NCI-H2081 treated with DMSO at 0.1 percent for 48 hours (cell line): ENCODE measurements at regions not wholly inside any gene's neighbourhood (a gene's known extent, or its start where the extent isn't known, plus 50 kb on each side); places are given as distances from the start of the nearest gene placed in this dataset.

Experiments used
- DNase-seq: peaks from one replicate; lab custom pipeline; 2025; lab: John Stamatoyannopoulos, UW

DNA sequence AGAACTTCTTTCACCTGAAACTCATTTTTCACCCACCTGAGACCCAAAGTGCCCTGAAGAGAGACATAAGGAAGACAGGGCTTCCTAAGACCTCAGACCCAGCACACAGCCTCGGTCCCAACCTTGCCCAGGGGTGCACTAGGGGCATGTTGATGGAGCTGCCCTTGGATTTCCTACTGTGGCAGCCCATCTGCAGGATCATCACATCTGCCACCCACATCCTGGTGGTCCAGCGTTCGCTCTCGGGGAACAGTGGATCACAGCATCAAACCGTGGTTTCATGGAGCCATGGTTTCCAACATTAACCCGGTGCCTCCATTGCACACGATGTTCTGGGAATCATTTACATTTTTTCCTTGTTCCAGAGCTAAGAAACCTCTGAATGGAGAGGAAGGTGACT lies 186.4 kb downstream of the TFCP2L1 start:
- DNase-seq = no peak

DNA sequence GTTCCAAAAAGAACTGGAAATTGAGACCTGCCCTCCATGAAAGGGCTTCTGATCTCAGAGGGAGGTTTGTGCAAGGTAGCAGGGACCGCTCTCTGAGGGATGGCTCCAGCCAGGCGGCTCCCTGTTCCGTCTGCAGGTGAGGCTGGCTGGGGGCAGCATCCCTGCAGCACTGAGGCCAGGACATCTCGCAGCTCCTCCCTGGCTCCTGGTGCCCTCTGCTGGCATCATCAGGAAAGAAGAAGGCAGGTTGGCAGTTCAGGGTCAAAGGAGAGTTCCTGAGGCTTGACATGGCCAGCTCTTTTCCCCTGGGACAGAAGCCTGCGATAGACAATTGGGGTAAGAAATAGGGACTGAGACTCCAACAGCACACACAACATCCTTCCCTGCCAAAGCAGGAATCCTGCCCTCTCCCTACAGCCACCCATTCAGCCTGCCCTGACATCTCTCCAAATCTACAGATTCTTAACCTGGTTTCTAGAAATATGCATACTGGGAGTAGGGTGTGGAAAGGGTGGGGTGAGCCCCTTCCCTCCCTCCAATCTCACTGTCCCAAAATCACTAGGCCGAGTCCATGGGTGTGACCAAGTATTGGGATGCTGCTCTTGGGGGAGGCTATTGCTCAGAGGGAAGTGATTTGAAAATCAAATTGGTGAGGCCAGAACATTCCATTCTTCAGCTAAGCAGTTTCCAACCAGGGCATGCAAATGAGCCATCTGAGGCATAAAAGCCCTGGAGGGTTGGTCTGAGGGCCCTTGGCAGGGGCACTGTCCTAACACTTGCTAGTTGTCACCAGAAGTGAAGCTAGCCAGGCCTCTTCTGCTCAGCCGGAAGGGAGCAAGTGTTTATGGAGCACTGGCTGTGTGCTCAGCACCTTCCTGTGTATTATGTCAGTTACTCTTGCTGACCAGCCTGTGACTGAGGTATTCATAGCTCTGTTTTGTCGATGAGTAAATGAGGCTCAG lies 185.4 kb downstream of the TFCP2L1 start:
- DNase-seq = no peak

DNA sequence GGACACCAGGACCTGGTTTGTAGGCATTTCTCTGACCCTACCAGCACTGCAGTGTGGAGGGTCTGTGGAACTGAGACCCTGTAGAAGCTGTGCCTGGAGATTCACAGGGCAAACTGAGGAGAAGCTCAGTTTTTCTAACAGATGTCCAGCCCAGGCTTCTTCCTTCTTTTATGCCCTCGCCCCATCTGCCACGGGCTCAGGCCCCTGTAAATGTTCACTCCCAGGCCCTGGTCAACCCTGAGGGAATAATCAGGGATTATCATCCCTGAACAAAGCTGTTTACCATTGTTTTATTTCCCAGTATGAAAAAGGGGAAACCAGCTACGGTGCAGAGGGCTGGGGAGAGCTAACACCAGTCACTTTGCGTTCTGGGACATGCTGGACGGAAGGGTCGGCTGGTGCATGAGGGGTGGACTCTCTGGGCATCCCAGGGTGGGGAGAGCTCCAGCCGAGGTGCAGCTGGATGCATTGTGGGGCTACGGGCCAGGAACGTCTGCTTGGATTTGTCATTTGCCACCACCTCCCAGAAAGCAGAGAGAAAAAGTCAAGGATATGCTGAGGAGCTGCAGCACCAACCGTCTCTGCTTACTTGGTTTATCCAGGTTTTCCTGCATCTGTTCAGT lies 183.8 kb downstream of the TFCP2L1 start:
- no peak for DNase-seq

DNA sequence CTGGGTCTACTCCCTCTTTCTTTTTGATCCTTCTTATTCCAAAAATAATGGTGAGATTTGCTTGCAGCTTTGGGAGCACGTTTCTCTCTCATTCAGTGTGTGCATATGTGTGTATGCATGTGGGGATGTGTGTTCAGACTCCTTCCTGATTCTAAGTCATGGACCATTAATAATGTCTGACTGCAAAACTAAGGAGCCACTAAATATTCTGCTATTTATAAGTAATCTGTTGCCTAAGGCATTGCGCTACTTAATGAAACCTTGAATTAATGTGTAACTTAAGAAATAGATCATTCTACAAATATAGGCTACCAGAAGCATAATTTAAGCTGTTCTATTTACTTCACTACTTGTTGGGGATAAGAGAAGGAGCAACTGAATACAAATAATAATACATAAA lies 182.1 kb downstream of the TFCP2L1 start:
- DNase-seq = no peak

GRCh38 chr2:121103960-121104359 lies 181.0 kb downstream of the TFCP2L1 start:
- DNase-seq = no peak

DNA sequence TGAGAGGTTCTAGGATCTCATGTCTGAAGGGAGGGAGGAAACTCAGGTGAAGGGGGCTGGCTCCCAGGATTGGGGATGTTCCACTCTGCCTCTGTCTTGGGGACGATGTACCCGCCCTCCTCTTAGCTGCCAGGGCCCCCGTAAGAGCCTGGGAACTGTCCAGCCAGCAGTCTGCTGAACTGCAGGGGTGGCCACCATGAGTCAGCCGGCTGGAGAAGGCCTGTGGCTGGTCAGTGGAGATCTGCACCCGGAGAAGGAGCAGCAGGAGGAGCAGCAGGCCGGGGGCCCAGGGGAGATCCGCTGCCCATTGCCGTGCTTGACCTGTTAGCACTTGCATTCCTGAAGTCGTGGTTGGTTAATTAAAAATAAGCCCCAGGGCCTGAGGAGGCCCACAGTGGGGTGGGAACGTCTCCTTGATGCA lies 180.3 kb downstream of the TFCP2L1 start:
- DNase-seq = no peak

GRCh38 chr2:121110924-121111323 lies 174.1 kb downstream of the TFCP2L1 start:
- DNase-seq = no peak

DNA sequence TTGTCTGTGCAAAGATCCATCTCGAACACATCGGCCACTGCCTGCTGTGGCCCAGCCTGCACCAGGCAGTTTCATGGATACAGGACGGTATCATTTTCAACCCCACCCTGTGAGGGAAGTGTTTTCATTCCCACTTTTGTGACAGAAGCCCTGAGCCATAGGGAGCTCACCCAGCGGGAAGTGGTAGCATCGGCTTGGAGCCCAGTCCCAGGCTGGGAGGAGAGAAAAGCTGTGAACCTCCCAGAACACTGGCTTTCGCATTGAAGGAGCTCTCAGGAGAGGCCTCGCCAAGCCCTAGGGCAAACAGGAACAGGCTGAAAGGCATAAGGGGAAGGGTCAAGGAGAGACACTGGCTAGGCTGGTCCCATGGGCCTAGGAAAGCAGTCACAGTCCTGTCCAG lies 166.1 kb downstream of the TFCP2L1 start:
- no peak for DNase-seq

DNA sequence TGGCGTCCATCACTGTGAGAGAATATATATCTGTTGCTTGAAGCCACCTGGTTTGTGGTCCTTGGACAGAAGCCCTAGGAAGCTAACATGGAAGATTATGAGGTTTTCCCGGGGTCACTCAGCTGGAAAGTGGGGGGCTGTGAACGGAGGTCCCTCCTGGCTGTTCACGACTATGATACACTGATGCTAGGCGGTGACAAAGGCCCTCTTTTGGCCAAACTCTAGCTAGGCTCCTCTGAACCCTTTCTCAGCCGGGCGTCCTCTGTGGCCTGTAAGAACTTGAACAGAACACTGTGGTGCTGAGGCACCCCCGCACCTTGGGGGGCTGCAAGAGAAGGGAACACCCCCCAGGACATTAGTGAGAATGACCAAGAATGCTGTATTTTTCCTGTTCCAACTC lies 164.6 kb downstream of the TFCP2L1 start:
- DNase-seq = no peak

GRCh38 chr2:121120991-121121390 lies 164.0 kb downstream of the TFCP2L1 start:
- no peak for DNase-seq

DNA sequence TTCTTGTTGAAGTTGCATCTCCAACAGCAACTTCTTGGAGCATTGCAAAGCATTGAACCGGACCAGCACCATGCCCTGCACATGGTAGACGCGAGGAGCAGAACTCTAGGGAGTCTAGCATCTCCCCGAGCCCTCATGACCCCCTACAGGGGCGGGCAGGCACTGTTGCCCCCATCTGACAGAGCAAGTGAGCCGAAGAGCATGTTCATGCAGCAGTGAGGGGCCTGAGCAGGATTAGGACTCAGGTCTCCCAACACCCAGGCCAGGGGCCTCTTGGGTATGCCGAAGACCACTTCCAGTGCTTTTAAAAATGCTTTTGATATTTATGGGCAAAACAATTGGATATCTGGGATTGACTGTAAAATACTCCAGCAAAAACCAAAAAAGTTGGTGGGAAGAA lies 163.3 kb downstream of the TFCP2L1 start:
- no peak for DNase-seq

DNA sequence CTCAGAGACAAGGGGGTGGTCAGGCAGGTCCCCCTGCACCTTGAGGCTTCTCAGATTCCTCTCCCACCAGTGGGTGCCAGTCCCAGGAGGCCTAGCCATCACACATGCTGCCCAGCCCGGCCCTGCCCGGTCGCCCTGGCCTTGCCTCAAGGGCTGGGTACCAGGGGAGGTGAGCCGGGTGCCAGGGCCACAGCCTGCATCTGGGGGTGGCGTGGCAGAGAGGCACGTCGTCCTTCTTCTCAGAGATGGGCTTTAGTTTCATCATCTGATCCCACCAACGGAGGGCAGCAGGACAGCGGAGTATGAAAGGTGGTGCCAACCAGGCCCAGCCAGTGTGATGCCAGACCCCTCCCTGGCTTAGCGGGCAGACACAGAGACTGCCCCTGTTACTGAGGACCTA lies 161.7 kb downstream of the TFCP2L1 start:
- DNase-seq = no peak

- no peak for DNase-seq
These were observed 160.7 kb downstream of the TFCP2L1 start for GRCh38 chr2:121124330-121124729.

- DNase-seq = no peak
These were observed 159.7 kb downstream of the TFCP2L1 start for GRCh38 chr2:121125350-121125749.

- DNase-seq = no peak
These were observed 156.0 kb downstream of the TFCP2L1 start for GRCh38 chr2:121128741-121129659.

DNA sequence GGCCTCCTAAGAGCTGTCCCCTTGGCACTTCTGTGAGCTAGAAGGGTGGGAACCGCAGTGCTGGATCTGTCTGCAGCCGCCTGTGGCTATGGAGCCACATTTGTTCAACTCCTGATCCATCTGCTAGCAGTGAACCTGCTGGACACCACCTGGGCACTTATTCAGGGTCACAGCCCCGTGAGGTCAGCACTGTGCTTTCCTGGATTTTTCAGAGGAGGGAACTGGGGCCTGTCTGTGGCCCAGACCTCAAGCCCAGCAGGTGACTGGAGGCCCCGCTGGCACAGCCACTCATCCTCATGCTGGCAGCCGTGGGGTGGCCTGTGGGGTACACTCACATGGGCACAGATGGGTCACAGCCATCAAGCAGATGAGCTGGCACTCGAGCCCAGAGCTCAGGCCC lies 155.3 kb downstream of the TFCP2L1 start:
- no peak for DNase-seq

GRCh38 chr2:121130301-121130850 lies 154.6 kb downstream of the TFCP2L1 start:
- no peak for DNase-seq

DNA sequence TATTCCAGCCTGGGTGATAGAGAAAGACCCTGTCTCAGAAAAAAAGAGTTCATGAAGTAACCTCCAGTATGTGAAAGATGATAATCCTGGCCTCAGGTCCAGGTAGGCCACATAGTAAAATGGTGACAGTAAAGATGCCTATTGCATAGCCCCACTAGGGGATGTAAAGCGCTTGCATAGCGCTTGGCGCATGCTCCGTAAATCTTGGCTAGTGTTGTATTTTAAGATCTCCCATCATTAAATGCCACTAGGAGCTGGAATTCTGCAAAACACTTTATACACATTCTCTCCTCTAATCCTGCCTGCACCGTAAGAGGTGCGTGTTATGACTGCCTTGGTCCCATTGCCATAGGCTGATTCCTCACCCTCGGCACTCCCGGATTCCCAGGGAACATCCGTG lies 153.6 kb downstream of the TFCP2L1 start:
- DNase-seq = no peak

GRCh38 chr2:121132054-121132761 lies 152.8 kb downstream of the TFCP2L1 start:
- DNase-seq = no peak

GRCh38 chr2:121132762-121133107 lies 152.3 kb downstream of the TFCP2L1 start:
- DNase-seq = no peak

GRCh38 chr2:121133551-121134319 lies 151.3 kb downstream of the TFCP2L1 start:
- DNase-seq = no peak
